AG08396 (cell line): ENCODE measurements at regions not wholly inside any gene's neighbourhood (a gene's known extent, or its start where the extent isn't known, plus 50 kb on each side); places are given as distances from the start of the nearest gene placed in this dataset.
A peak's percentile ranks its signal among the peaks of the same experiment; 100 is the strongest.

Experiments
- DNase-seq: peaks from one replicate; pipeline ENCODE4 v3.0.0; 2012; ENCODE audit warnings: low spot score, mixed read lengths

DNA sequence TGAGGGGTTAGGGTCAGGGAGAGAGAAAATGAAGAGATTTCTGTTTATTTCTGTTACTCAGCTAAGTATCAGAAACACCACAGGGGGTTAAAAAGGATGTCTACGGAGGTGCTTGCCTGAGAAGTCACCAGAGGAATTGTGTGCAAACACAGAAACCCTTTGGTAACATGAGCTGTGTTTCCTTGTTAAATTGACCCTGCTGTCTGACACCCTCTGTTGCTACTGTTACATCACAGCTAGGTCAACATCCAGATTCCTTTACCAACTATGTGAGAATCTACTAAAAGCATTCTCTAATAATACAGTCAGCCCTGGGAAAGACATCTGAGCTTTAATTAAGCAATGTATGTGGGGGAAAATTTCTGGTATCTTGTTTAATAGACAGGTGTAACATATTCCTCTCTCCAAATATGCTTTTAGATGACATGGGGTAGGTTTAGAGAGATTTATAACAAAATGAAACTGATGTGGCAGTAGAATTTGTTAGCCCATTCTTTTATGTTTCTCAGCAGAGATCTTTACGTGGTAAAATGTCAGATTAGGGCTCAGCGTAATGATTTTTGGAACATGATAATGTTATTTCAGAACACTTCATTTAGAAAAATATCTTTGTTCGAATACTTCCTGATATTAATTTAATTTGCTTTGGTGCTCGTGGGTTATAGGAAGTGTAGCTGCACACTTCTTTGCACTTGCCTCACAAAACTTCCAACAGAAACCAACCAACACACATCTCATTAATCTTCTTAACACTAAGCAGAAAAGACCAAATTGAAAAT, 168.0 kb upstream of the AHR start:
- peak; percentile 32 for DNase-seq

DNA sequence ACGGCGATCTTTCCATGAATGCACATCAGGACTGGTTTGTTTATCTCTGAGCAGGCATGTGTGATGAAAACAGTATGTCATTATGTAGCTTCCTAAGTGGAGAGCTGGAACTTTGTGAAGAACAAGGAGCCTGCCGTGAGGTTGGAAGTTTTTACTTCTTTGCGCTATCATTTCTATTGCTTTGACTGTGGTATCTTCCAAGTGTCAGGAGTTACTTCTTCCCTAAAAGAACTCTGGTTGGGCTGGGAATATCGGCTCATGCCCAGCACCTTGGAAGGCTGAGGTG, 167.4 kb upstream of the AHR start:
- no peak for DNase-seq

DNA sequence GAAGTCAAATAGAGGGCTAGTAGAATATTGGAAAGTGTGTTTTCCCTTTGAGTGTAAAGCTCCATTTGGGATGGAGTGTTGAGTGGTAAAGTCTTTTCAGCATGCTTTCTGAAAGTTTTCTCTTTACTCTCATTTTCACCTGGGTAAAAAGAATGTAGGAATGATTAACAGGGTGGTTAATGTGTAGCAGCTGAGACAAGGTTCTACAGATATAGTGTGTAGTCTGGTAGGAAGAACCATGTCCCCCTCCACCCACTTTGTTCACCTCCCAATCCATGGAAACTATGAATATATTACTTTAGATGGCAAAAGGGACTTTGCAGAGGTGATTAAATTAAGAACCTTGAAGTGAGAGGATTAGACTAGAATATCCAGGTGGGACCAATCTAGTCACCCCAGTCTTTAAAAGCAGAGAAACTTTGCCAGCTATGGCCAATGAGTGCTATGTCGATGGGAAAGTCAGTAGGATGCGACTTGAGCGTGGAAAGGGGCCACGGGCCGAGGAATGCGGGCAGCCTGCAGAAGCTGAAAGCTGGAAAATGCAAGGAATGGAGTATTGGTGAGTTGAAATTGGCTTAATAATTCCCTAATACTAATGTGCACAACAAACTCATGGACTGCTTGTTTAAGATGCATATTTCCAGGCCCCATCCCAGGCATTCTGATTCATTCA, 166.3 kb upstream of the AHR start:
- DNase-seq: no peak

GRCh38 chr7:17132726-17133125, 165.7 kb upstream of the AHR start:
- no peak for DNase-seq

DNA sequence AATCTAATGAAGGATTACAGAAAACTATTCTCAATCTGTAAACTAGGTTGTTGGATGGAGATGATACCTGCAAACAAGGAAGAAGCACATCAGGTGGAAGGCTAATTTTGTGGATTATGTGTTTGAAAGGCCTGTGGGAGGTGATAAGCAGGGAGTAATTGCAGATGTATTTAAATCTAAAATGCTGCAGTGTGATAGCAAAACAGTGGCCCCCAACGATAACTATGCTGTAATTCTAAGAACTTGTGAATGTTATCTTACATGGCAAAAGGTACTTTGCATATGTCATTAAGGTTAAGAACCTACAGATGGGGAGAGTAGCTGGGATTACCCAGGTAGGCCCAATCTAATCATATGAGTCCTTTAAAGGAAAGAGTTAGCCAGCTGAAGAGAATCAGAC, 164.5 kb upstream of the AHR start:
- no peak for DNase-seq

DNA sequence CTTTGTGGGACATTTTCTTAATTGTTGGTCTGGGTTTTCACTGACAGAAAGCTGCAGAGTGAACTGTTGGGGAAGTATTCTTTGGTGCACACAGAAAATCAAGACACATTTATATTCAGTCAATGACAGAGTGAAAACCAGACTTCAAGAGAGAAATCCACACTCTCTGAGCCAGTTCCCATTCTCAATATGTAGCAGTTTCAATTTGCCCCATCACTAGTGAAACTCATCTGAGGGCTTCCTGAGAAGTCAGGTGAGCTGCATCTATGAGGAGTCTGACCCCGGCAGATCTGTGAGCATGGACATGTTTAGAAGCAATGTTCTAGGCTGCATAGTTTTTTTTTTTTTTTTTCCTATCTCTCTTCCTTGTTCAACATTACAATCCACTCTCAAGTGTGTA, 163.7 kb upstream of the AHR start:
- DNase-seq: no peak

- DNase-seq: no peak
Measured at GRCh38 chr7:17136126-17136525, 162.3 kb upstream of the AHR start.

GRCh38 chr7:17139081-17139480, 159.4 kb upstream of the AHR start:
- DNase-seq: no peak

GRCh38 chr7:17140406-17140805, 158.0 kb upstream of the AHR start:
- DNase-seq: no peak

DNA sequence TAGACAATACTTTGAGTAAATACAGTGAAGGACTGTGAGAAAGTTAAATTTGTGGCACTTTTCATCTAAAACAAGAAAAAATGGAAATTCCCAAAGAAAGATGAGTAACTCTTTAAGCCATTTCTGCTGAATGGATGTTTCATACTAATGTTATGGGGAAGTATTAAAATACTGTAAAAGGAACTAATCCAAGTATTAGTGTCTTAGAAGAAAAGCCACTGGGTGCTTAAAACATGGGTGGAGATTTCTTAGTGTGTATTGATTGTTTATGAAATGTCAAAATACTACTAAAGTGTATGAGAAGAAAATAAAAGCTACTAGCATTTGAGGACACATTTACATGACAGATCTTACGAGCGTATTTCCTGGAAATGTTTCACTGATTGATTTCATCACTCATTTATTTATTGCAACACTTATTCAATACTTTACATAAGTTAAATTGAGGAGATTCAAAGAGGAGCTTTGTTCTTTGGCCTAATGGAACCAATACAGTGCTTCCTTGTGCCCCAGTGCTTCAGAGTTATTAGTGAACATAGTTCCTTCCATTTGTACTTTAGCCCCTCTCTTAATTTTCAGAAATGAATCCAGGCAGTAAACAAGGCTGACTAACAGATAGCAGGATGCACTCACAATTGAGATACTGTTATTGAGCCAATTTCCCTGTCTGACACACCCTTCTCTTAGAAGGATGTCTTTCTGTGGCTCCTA, 155.5 kb upstream of the AHR start:
- DNase-seq: no peak

DNA sequence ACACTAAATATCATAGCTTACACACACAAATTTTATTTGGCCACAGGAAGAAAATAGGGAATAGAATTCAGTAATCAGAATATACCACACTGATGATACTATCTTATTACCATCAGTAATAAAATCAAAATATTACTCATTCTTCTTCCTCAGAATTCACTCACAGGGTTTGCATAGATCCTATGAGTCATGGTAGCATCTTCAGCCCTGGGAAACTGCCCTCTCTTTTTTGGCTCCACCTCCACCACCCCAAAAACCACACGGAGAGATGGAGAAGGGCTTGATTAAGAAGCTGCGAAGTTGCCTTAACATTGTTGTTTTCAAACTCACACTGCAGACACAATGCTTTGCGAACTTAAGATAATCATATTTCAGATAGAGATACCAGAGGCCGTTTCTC, 154.1 kb upstream of the AHR start:
- peak; percentile 12 for DNase-seq

- DNase-seq: no peak
Measured at GRCh38 chr7:17146621-17147020, 151.8 kb upstream of the AHR start.

- DNase-seq: no peak
Measured at GRCh38 chr7:17147409-17147808, 151.0 kb upstream of the AHR start.

- no peak for DNase-seq
Measured at GRCh38 chr7:17150018-17150417, 148.4 kb upstream of the AHR start.

DNA sequence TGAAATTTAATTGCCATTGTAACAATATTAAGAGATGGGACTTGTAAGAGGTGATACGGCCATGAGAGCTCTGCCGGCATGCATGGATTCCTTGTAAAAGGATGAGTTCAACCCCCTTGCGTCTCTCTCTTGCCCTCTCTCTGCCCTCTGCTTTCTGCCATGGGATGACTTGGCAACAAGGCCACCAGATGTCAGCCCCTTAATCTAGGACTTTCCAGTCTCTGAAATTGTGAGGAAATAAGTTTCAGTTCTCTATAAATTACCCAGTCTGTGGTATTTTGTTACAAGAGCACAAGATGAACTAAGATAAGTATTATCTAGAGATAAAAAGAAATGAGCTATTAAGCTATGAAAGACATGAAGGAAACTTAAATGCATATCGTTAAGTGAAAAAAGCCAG, 145.7 kb upstream of the AHR start:
- no peak for DNase-seq

DNA sequence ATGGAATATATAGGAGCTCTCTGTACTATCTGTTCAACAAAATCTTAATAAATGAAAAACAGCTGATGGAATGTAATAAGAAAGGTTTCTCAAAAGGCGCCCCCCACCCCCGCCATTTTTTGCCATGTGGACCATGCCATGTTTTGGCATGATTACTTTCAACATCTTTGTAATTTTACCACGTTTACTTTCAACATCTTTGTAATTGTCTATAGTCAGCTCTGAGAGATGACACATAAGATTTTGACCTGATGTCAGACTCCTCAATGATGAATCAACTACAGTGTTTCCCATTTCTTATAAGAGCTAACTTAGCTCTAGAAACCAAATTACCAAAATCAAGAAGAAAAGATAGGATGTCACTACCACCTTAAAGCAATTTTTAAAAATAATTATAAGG, 144.9 kb upstream of the AHR start:
- no peak for DNase-seq

- DNase-seq: no peak
Measured at GRCh38 chr7:17155529-17155928, 142.9 kb upstream of the AHR start.

DNA sequence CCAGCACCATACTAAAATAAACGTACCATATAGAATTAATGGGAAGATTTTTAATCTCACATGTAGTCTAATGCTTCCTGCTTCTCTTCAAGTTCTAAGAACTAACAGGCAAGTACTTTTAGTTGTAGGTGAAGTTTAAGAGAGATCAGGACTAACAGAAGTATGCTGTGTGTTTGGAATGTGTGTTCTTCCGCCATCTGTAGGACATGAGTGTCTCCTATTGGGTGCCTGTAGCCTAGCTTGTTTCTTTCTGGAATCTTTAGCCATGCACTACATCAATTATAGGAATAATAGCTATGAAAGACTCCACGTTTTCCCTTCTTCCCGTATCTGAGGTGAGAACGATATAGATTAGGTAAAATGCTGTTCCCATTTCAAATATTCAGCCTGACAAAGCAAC, 140.2 kb upstream of the AHR start:
- DNase-seq: no peak

DNA sequence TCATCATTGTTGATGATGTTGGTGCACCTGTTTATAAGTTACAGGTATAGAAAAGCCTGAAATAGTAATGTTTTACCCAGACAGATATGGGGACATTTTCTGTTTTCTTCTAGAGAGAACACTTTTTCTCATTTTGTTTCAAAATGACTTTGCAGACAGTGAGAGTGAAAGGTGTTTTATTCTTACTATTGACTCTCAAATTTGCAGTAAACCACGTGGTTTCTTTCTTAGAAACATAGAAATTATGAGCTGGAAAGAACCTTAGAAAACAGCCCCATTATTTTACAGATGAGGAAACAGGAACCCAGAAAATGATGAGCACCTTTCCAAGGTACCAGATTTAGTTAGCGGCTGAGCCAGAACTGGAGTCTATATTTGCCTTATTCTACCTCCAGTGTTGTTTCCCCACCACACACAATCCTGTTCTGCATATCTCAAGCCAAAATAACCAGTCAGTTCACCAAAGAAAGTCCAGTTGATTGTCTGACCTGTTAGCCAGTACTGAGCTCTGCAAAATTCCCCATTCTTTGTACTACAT, 138.9 kb upstream of the AHR start:
- DNase-seq: no peak

GRCh38 chr7:17166824-17167379, 131.6 kb upstream of the AHR start:
- no peak for DNase-seq

- DNase-seq: no peak
Measured at GRCh38 chr7:17168416-17168815, 130.0 kb upstream of the AHR start.

- DNase-seq: no peak
Measured at GRCh38 chr7:17171427-17171826, 127.0 kb upstream of the AHR start.
